HEK293 (cell line): ENCODE measurements at regions not wholly inside any gene's neighbourhood (a gene's known extent, or its start where the extent isn't known, plus 50 kb on each side); places are given as distances from the start of the nearest gene placed in this dataset.
A peak's percentile ranks its signal among the peaks of the same experiment; 100 is the strongest.

ENCODE experiments used
- CTCF ChIA-PET: fragments of 350-600 bp; formaldehyde crosslinking; extraction: SDS; loops from one replicate; lab custom pipeline; 2021; ENCODE audit warnings: antibody characterized with exemption; lab: Yijun Ruan, JAX
- POLR2A ChIA-PET: fragments of 300-600 bp; formaldehyde crosslinking; extraction: SDS; loops from one replicate; lab custom pipeline; 2020; ENCODE audit warnings: antibody characterized with exemption, inconsistent platforms; lab: Yijun Ruan, JAX
- H3K27ac ChIP-seq: fragments of 200-500 bp; sonication (Bioruptor generic); 2 replicates; pipeline ENCODE4 v1.5.1; 2014; ENCODE audit warnings: low read depth, low read length, control low read depth, inconsistent platforms; ENCODE audit errors: extremely low read depth
- H3K36me3 ChIP-seq, 2 experiments: fragments of 200-500 bp in 1 of 2; sonication (Bioruptor generic) in 1 of 2; 1 replicate in 1 of 2; 2 replicates in 1 of 2; pipeline ENCODE4 v1.5.1; 2014 to 2017; ENCODE audit warnings: inconsistent platforms in 2 of 2, low read length in 2 of 2; ENCODE audit not compliant: control insufficient read depth in 2 of 2, insufficient read depth in 1 of 2
- H3K4me1 ChIP-seq: fragments of 200-500 bp; sonication (Bioruptor generic); 2 replicates; pipeline ENCODE4 v1.5.1; 2014; ENCODE audit warnings: mild to moderate bottlenecking, low read length, inconsistent platforms; ENCODE audit not compliant: control insufficient read depth, insufficient read depth
- H3K4me3 ChIP-seq: 2 replicates; pipeline ENCODE4 v1.5.1; 2011; ENCODE audit warnings: low read depth, mild to moderate bottlenecking, control low read depth, low read length, moderate library complexity
- H3K9me3 ChIP-seq: fragments of 200-500 bp; sonication (Bioruptor generic); 2 replicates; pipeline ENCODE4 v1.5.1; 2014; ENCODE audit warnings: low read depth, low read length, inconsistent platforms; ENCODE audit not compliant: control insufficient read depth, insufficient read depth
- ELK4 ChIP-seq: IDR thresholded peaks from 2 replicates; pipeline ENCODE4 v1.6.1; 2011; ENCODE audit warnings: mild to moderate bottlenecking, low read depth, low read length, borderline replicate concordance
- FEZF1 ChIP-seq: fragments of 450-650 bp; formaldehyde crosslinking; IDR thresholded peaks from 2 replicates; pipeline ENCODE4 v1.5.1; 2016; ENCODE audit warnings: missing biosample characterization, missing genetic modification characterization
- HIC1 ChIP-seq: fragments of 450-650 bp; formaldehyde crosslinking; IDR thresholded peaks from 2 replicates; pipeline ENCODE4 v1.5.1; 2016; ENCODE audit warnings: missing biosample characterization, missing genetic modification characterization
- HOXA7 ChIP-seq: sonication (generic); formaldehyde crosslinking; IDR thresholded peaks from 2 replicates; pipeline ENCODE4 v1.8.1; 2022; ENCODE audit warnings: missing genetic modification reagents, borderline replicate concordance
- SETDB1 ChIP-seq: IDR thresholded peaks from one replicate; pipeline ENCODE4 v1.6.1; 2017; ENCODE audit warnings: mild to moderate bottlenecking, low read length, moderate library complexity, mixed read lengths; ENCODE audit not compliant: insufficient read length
- ZBTB17 ChIP-seq: fragments of 450-650 bp; formaldehyde crosslinking; IDR thresholded peaks from 2 replicates; pipeline ENCODE4 v1.5.1; 2016; ENCODE audit warnings: missing biosample characterization, missing genetic modification characterization
- ZBTB21 ChIP-seq: fragments of 450-650 bp; formaldehyde crosslinking; IDR thresholded peaks from 2 replicates; pipeline ENCODE4 v1.5.1; 2017; ENCODE audit warnings: missing biosample characterization, missing genetic modification characterization
- ZBTB8A ChIP-seq: fragments of 450-650 bp; formaldehyde crosslinking; IDR thresholded peaks from 2 replicates; pipeline ENCODE4 v1.5.1; 2016; ENCODE audit warnings: missing biosample characterization, missing genetic modification characterization
- ZNF148 ChIP-seq: fragments of 450-650 bp; formaldehyde crosslinking; IDR thresholded peaks from 2 replicates; pipeline ENCODE4 v1.5.0; 2017; ENCODE audit warnings: missing biosample characterization, missing genetic modification characterization, borderline replicate concordance
- ZNF184 ChIP-seq: fragments of 450-650 bp; IDR thresholded peaks from 2 replicates; pipeline ENCODE4 v1.5.1; 2018; ENCODE audit warnings: missing biosample characterization, mild to moderate bottlenecking, missing genetic modification characterization
- ZNF23 ChIP-seq: fragments of 450-650 bp; formaldehyde crosslinking; IDR thresholded peaks from 2 replicates; pipeline ENCODE4 v1.5.1; 2016; ENCODE audit warnings: missing biosample characterization, missing genetic modification characterization, borderline replicate concordance
- ZNF266 ChIP-seq: fragments of 450-650 bp; formaldehyde crosslinking; IDR thresholded peaks from 2 replicates; pipeline ENCODE4 v1.5.1; 2016; ENCODE audit warnings: missing biosample characterization, missing genetic modification characterization, low read depth
- ZNF398 ChIP-seq: fragments of 450-650 bp; formaldehyde crosslinking; IDR thresholded peaks from 2 replicates; pipeline ENCODE4 v1.5.1; 2017; ENCODE audit warnings: missing biosample characterization, missing genetic modification characterization
- ZNF423 ChIP-seq: fragments of 450-650 bp; formaldehyde crosslinking; IDR thresholded peaks from 2 replicates; pipeline ENCODE4 v1.5.1; 2016; ENCODE audit warnings: missing biosample characterization, missing genetic modification characterization
- ZNF48 ChIP-seq: fragments of 450-650 bp; formaldehyde crosslinking; IDR thresholded peaks from 2 replicates; pipeline ENCODE4 v1.5.1; 2016; ENCODE audit warnings: missing biosample characterization, missing genetic modification characterization
- ZNF624 ChIP-seq: fragments of 450-650 bp; formaldehyde crosslinking; IDR thresholded peaks from 2 replicates; pipeline ENCODE4 v1.5.1; 2017; ENCODE audit warnings: missing biosample characterization, missing genetic modification characterization
- ZNF639 ChIP-seq: fragments of 450-650 bp; formaldehyde crosslinking; IDR thresholded peaks from 2 replicates; pipeline ENCODE4 v1.5.1; 2016; ENCODE audit warnings: missing biosample characterization, missing genetic modification characterization
- ZNF692 ChIP-seq: fragments of 450-650 bp; formaldehyde crosslinking; IDR thresholded peaks from 2 replicates; pipeline ENCODE4 v1.5.1; 2016; ENCODE audit warnings: missing biosample characterization, missing genetic modification characterization
- ZNF76 ChIP-seq: fragments of 450-650 bp; formaldehyde crosslinking; IDR thresholded peaks from 2 replicates; pipeline ENCODE4; 2016; ENCODE audit warnings: low read depth, missing biosample characterization, missing genetic modification characterization, borderline replicate concordance

GRCh38 chr1:200304171-200304570 lies 105.7 kb downstream of the ZNF281 start:
- TF ChIP-seq ZNF692 (tag by site-specific recombination), result no peak
- TF ChIP-seq ZNF266 (tag by site-specific recombination), result no peak
- TF ChIP-seq ZNF639, result no peak
- TF ChIP-seq HIC1 (tag by site-specific recombination), result no peak
- TF ChIP-seq ZBTB21 (tag by site-specific recombination), result no peak
- TF ChIP-seq HOXA7, result no peak
- no peak for TF ChIP-seq ZNF48
- no peak for TF ChIP-seq ZNF624 (tag by site-specific recombination)
- no peak for TF ChIP-seq ZNF423 (tag by site-specific recombination)
- no peak for TF ChIP-seq FEZF1
- TF ChIP-seq ZBTB8A (tag by site-specific recombination), result no peak
- TF ChIP-seq ZNF23, result no peak
- TF ChIP-seq ZNF76 (tag by site-specific recombination), result no peak
- Histone ChIP-seq H3K9me3 (no peaks in the 10 kb centered on the region), H3K36me3 (no peaks in the 10 kb centered on the region), H3K4me1 (no peaks in the 10 kb centered on the region), H3K4me3 (no peak overlapping the region), H3K27ac (no peak overlapping the region)
- ChIA-PET POLR2A (interaction anchor here (0.7 kb wide), 1 partner anchor 72 kb away, joined by 5 read pairs; no protein-coding TSS in a partner anchor), CTCF (interaction anchor here (0.5 to 1.1 kb wide), 4 partner anchors 10 to 535 kb away, joined by 3 to 5 read pairs (median 4); no protein-coding TSS in a partner anchor)

GRCh38 chr1:200302921-200303290 lies 106.9 kb downstream of the ZNF281 start:
- Histone ChIP-seq H3K27ac (no peak overlapping the region), H3K4me3 (peak overlapping the region; percentile 46), H3K9me3 (no peaks in the 10 kb centered on the region), H3K4me1 (no peaks in the 10 kb centered on the region), H3K36me3 (no peaks in the 10 kb centered on the region)
- ChIA-PET POLR2A (interaction anchor here (1.0 kb wide), 1 partner anchor 13 kb away, joined by 3 read pairs; no protein-coding TSS in a partner anchor), CTCF (no interaction called here)
- TF ChIP-seq ZBTB17 (tag by site-specific recombination) (peak; percentile 41; the same call in 1 of the 2 replicates), ELK4 (no peak)

- H3K4me3 ChIP-seq, result peak overlapping the region; percentile 46
- no peaks in the 10 kb centered on the region for H3K9me3 ChIP-seq
- ChIA-PET POLR2A (interaction anchor here (1.0 kb wide), 1 partner anchor 13 kb away, joined by 3 read pairs; no protein-coding TSS in a partner anchor), CTCF (interaction anchor here (0.7 to 1.8 kb wide), 5 partner anchors 9 to 721 kb away, joined by 3 to 4 read pairs (median 3); no protein-coding TSS in a partner anchor)
- H3K36me3 ChIP-seq, result no peaks in the 10 kb centered on the region
- H3K4me1 ChIP-seq, result no peaks in the 10 kb centered on the region
- H3K27ac ChIP-seq, result no peak overlapping the region
- TF ChIP-seq ZNF148, result no peak
- no peak for TF ChIP-seq SETDB1
- 0 out of 2 replicates have a peak, but pooled peaks have one; percentile 25 for TF ChIP-seq ZNF398 (tag by site-specific recombination)
- no peak for TF ChIP-seq ZNF184 (tag by site-specific recombination)
Observed at GRCh38 chr1:200302192-200302920, 107.5 kb downstream of the ZNF281 start.
